Keratinocyte (primary cell): ENCODE measurements at regions not wholly inside any gene's neighbourhood (a gene's known extent, or its start where the extent isn't known, plus 50 kb on each side); places are given as distances from the start of the nearest gene placed in this dataset.

Experiments
- DNase-seq: peaks from one replicate; pipeline ENCODE4 v3.0.0-alpha.2; 2011; ENCODE audit warnings: low read depth, missing footprints, low spot score
- FAIRE-seq: peaks from 2 replicates; lab custom pipeline; 2011; peaks lifted over from hg19 to GRCh38; lab: Jason Lieb, UNC
- H2AFZ ChIP-seq: 2 replicates; pipeline ENCODE4 v1.6.0; 2012; ENCODE audit warnings: low read length, control low read depth, inconsistent platforms; ENCODE audit not compliant: control insufficient read depth
- H3K27ac ChIP-seq: 2 replicates; pipeline ENCODE4 v1.5.1; 2011; ENCODE audit warnings: low read length; ENCODE audit not compliant: control insufficient read depth, insufficient read depth
- H3K27me3 ChIP-seq: 3 replicates; pipeline ENCODE4 v1.6.0; 2011; ENCODE audit warnings: low read length; ENCODE audit not compliant: control insufficient read depth, insufficient read depth; ENCODE audit errors: extremely low read depth
- H3K36me3 ChIP-seq, 2 experiments: 2 replicates in 1 of 2; 3 replicates in 1 of 2; pipeline ENCODE4 v1.5.1; 2011; ENCODE audit warnings: low read length in 2 of 2, mild to moderate bottlenecking in 1 of 2; ENCODE audit not compliant: control insufficient read depth in 2 of 2, insufficient read depth in 2 of 2; ENCODE audit errors: extremely low read depth in 1 of 2
- H3K4me1 ChIP-seq: 3 replicates; pipeline ENCODE4 v1.5.1; 2011; ENCODE audit warnings: low read length; ENCODE audit not compliant: control insufficient read depth, insufficient read depth; ENCODE audit errors: extremely low read depth
- H3K4me2 ChIP-seq: 3 replicates; pipeline ENCODE4 v1.6.0; 2011; ENCODE audit warnings: low read depth, low read length; ENCODE audit not compliant: control insufficient read depth, insufficient read depth; ENCODE audit errors: extremely low read depth
- H3K4me3 ChIP-seq, 3 experiments: fragments of 200-600 bp in 1 of 3; sonication (generic) in 1 of 3; 2 replicates in 2 of 3; 3 replicates in 1 of 3; pipeline ENCODE4 v1.5.1; 2011 to 2016; ENCODE audit warnings: low read length in 3 of 3, mild to moderate bottlenecking in 3 of 3, control low read depth in 2 of 3, inconsistent platforms in 1 of 3, low read depth in 1 of 3, mixed read lengths in 1 of 3, mixed run types in 1 of 3, moderate library complexity in 1 of 3; ENCODE audit not compliant: control insufficient read depth in 2 of 3, insufficient read depth in 2 of 3; ENCODE audit errors: extremely low read depth in 1 of 3
- H3K79me2 ChIP-seq: 2 replicates; pipeline ENCODE4 v1.6.0; 2012; ENCODE audit warnings: low read length; ENCODE audit not compliant: control insufficient read depth, insufficient read depth
- H3K9ac ChIP-seq: 3 replicates; pipeline ENCODE4 v1.6.0; 2011; ENCODE audit warnings: low read length; ENCODE audit not compliant: control insufficient read depth, insufficient read depth; ENCODE audit errors: extremely low read depth
- H3K9me1 ChIP-seq: 3 replicates; pipeline ENCODE4 v1.6.0; 2011; ENCODE audit warnings: low read length; ENCODE audit not compliant: control insufficient read depth, insufficient read depth; ENCODE audit errors: extremely low read depth
- H3K9me3 ChIP-seq: 2 replicates; pipeline ENCODE4 v1.5.1; 2012; ENCODE audit warnings: low read depth, low read length; ENCODE audit not compliant: control insufficient read depth
- H4K20me1 ChIP-seq: 3 replicates; pipeline ENCODE4 v1.6.0; 2011; ENCODE audit warnings: low read length; ENCODE audit not compliant: control insufficient read depth, insufficient read depth; ENCODE audit errors: extremely low read depth
- CTCF ChIP-seq, 3 experiments: IDR thresholded peaks in 1 of 3; conservative IDR thresholded peaks in 1 of 3; optimal IDR thresholded peaks in 1 of 3; 2 replicates in 2 of 3; 3 replicates in 1 of 3; pipeline versions ENCODE3 to v1.5.1; 2011; ENCODE audit warnings: low read length in 3 of 3, mild to moderate bottlenecking in 3 of 3, moderate library complexity in 2 of 3, control low read depth in 1 of 3, inconsistent platforms in 1 of 3; ENCODE audit not compliant: insufficient read depth in 2 of 3; ENCODE audit errors: extremely low read depth in 1 of 3
- EZH2 ChIP-seq: IDR thresholded peaks from one replicate; pipeline ENCODE4 v1.6.1; 2012; ENCODE audit warnings: inconsistent platforms, mild to moderate bottlenecking, low read length, moderate library complexity
- dilution Hi-C: fragments of 300-500 bp; cut with MboI; formaldehyde crosslinking; loops from one replicate; pipeline ENCODE4 v1.7.0; 2020; ENCODE audit warnings: low sequenced_read_pairs; ENCODE audit not compliant: extremely low pct_ligation_motif_present

GRCh38 chr4:3706565-3707422 is 59.4 kb upstream of the ADRA2C start:
- FAIRE-seq = no peak
- H3K9me3 ChIP-seq = no peaks in the 10 kb centered on the region
- no peak overlapping the region for H3K4me2 ChIP-seq
- DNase-seq = no peak
- no peaks in the 10 kb centered on the region for H3K36me3 ChIP-seq
- no peaks in the 10 kb centered on the region for H3K79me2 ChIP-seq
- no peaks in the 10 kb centered on the region for H3K4me1 ChIP-seq
- H2AFZ ChIP-seq = no peak overlapping the region
- no peak overlapping the region for H3K4me3 ChIP-seq
- no peak for TF ChIP-seq CTCF (optimal IDR thresholded peaks at IDR 0.05 in 1 of 3, IDR thresholded peaks at IDR 0.05 in 1 of 3, conservative IDR thresholded peaks at IDR 0.05 in 1 of 3; ENCODE audit: extremely low read depth in 1 of 3, insufficient read depth in 2 of 3, low read length in 3 of 3)
- no peak for TF ChIP-seq EZH2
- dilution Hi-C loops = no loop called here
- H4K20me1 ChIP-seq = no peaks in the 10 kb centered on the region
- no peak overlapping the region for H3K27ac ChIP-seq
- H3K9me1 ChIP-seq = no peaks in the 10 kb centered on the region
- H3K27me3 ChIP-seq = peaks cover 29% of the 10 kb centered on the region
- no peak overlapping the region for H3K9ac ChIP-seq

- Histone ChIP-seq H3K27ac (no peak overlapping the region), H3K4me3 (no peak overlapping the region), H3K9me3 (no peaks in the 10 kb centered on the region), H3K4me2 (no peak overlapping the region), H3K9me1 (no peaks in the 10 kb centered on the region), H2AFZ (no peak overlapping the region), H3K79me2 (no peaks in the 10 kb centered on the region), H3K36me3 (no peaks in the 10 kb centered on the region), H3K27me3 (peaks cover 34% of the 10 kb centered on the region), H3K4me1 (no peaks in the 10 kb centered on the region), H4K20me1 (no peaks in the 10 kb centered on the region), H3K9ac (no peak overlapping the region)
- dilution Hi-C loops = no loop called here
- TF ChIP-seq EZH2 (no peak), CTCF (optimal IDR thresholded peaks at IDR 0.05 in 1 of 3, IDR thresholded peaks at IDR 0.05 in 1 of 3, conservative IDR thresholded peaks at IDR 0.05 in 1 of 3; ENCODE audit: extremely low read depth in 1 of 3, insufficient read depth in 2 of 3, low read length in 3 of 3) (no peak)
- DNase-seq (no peak), FAIRE-seq (no peak)
Observed at GRCh38 chr4:3706111-3706511, 60.1 kb upstream of the ADRA2C start.
